ENCODE measurements at regions not wholly inside any gene's neighbourhood (a gene's known extent, or its start where the extent isn't known, plus 50 kb on each side); places are given as distances from the start of the nearest gene placed in this dataset.
"Not testable (repeated sequence)": the region's sequence is repeated elsewhere in the genome, so short reads cannot be mapped to it uniquely, and the experiment has no call there.

DNA sequence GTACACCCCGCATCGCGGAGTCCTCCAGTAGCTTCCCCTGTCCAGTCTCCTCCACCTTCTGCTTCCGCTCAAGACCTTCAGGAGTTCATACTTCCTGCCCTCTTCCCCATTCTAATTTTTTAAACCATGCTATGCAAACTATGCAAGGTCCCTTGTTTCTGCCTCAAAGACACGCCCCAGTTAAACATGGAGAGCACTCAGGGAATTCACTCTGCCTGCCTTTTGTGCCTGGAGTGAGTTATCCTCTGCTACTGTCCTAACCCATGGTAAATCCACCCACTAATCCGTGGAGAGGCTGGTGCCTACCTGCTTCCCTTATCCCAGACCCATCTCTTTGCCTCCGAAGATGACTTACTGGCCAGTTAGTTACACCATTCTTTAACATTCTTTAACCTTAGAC lies 473.7 kb upstream of the JARID2 start:
- H3K4me3 Mint-ChIP-seq, result no peak overlapping the region
- intact Hi-C loops (cut with micrococcal nuclease), result no loop called here
- TF ChIP-seq, protein P1, sequence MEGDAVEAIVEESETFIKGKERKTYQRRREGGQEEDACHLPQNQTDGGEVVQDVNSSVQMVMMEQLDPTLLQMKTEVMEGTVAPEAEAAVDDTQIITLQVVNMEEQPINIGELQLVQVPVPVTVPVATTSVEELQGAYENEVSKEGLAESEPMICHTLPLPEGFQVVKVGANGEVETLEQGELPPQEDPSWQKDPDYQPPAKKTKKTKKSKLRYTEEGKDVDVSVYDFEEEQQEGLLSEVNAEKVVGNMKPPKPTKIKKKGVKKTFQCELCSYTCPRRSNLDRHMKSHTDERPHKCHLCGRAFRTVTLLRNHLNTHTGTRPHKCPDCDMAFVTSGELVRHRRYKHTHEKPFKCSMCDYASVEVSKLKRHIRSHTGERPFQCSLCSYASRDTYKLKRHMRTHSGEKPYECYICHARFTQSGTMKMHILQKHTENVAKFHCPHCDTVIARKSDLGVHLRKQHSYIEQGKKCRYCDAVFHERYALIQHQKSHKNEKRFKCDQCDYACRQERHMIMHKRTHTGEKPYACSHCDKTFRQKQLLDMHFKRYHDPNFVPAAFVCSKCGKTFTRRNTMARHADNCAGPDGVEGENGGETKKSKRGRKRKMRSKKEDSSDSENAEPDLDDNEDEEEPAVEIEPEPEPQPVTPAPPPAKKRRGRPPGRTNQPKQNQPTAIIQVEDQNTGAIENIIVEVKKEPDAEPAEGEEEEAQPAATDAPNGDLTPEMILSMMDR (IDR thresholded peaks at IDR 0.05), result no peak
- ATAC-seq (ENCODE audit: low read depth) (no peak), DNase-seq (no peak)
- H3K36me3 Mint-ChIP-seq (ENCODE audit: low read depth), result no peaks in the 10 kb centered on the region
- H3K27me3 Mint-ChIP-seq, result no peaks in the 10 kb centered on the region
- H3K4me1 Mint-ChIP-seq, result peaks cover 3% of the 10 kb centered on the region
- ChIA-PET POLR2A (no interaction called here), CTCF (no interaction called here)
- no peak overlapping the region for H3K27ac Mint-ChIP-seq
- H3K9me3 Mint-ChIP-seq, result peaks cover 3% of the 10 kb centered on the region

- DNase-seq (no peak), ATAC-seq (ENCODE audit: low read depth) (no peak)
- TF ChIP-seq, protein P1 (IDR thresholded peaks at IDR 0.05), result no peak
- H3K27me3 Mint-ChIP-seq, result no peaks in the 10 kb centered on the region
- peaks cover 3% of the 10 kb centered on the region for H3K9me3 Mint-ChIP-seq
- no peak overlapping the region for H3K27ac Mint-ChIP-seq
- ChIA-PET CTCF (interaction anchor here (1.1 kb wide), 1 partner anchor 10 kb away, joined by 3 read pairs; no protein-coding TSS in a partner anchor), POLR2A (no interaction called here)
- intact Hi-C loops (cut with micrococcal nuclease), result no loop called here
- H3K4me3 Mint-ChIP-seq, result no peak overlapping the region
- peaks cover 3% of the 10 kb centered on the region for H3K4me1 Mint-ChIP-seq
- no peaks in the 10 kb centered on the region for H3K36me3 Mint-ChIP-seq (ENCODE audit: low read depth)
These were observed 470.3 kb upstream of the JARID2 start for GRCh38 chr6:14775528-14775927.

DNA sequence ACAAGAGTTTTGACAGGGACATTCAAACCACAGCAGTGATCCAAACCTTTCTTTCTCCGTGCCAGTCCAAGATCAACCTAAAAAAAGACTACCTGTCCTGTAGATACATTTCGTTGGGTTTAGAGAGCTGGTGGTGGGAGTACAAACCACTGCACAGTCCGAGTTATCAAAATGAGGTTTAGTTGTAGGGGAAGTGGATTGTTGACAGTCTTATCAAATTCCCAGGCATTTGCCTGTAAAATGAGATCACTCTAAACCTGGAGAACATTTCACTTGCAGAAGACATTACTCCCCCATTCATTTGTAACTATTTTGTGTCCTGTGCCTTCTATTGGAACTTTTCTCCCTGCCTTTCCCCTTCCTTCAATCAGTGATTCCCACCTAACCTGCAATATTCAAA lies 469.6 kb upstream of the JARID2 start:
- H3K27me3 Mint-ChIP-seq, result no peaks in the 10 kb centered on the region
- no peak overlapping the region for H3K27ac Mint-ChIP-seq
- H3K4me1 Mint-ChIP-seq, result peaks cover 3% of the 10 kb centered on the region
- ATAC-seq (ENCODE audit: low read depth) (no peak), DNase-seq (no peak)
- POLR2A ChIA-PET, result no interaction called here
- H3K36me3 Mint-ChIP-seq (ENCODE audit: low read depth), result no peaks in the 10 kb centered on the region
- H3K4me3 Mint-ChIP-seq, result no peak overlapping the region
- intact Hi-C loops (cut with micrococcal nuclease), result no loop called here
- TF ChIP-seq, protein P1 (IDR thresholded peaks at IDR 0.05), result no peak
- CTCF ChIA-PET, result interaction anchor here (1.1 kb wide), 1 partner anchor 10 kb away, joined by 3 read pairs; no protein-coding TSS in a partner anchor
- H3K9me3 Mint-ChIP-seq, result peaks cover 3% of the 10 kb centered on the region

GRCh38 chr6:14781772-14782525 lies 463.9 kb upstream of the JARID2 start:
- CTCF ChIA-PET, result no interaction called here
- Mint-ChIP-seq H3K4me1 (peaks cover 20% of the 10 kb centered on the region), H3K36me3 (ENCODE audit: low read depth) (no peaks in the 10 kb centered on the region), H3K27ac (no peak overlapping the region), H3K4me3 (no peak overlapping the region), H3K9me3 (peaks cover 2% of the 10 kb centered on the region), H3K27me3 (no peaks in the 10 kb centered on the region)
- intact Hi-C loops (cut with micrococcal nuclease), result no loop called here
- DNase-seq, result no peak
- POLR2A ChIA-PET, result no interaction called here
- ATAC-seq (ENCODE audit: low read depth), result no peak
- TF ChIP-seq, protein P1 (IDR thresholded peaks at IDR 0.05), result no peak

DNA sequence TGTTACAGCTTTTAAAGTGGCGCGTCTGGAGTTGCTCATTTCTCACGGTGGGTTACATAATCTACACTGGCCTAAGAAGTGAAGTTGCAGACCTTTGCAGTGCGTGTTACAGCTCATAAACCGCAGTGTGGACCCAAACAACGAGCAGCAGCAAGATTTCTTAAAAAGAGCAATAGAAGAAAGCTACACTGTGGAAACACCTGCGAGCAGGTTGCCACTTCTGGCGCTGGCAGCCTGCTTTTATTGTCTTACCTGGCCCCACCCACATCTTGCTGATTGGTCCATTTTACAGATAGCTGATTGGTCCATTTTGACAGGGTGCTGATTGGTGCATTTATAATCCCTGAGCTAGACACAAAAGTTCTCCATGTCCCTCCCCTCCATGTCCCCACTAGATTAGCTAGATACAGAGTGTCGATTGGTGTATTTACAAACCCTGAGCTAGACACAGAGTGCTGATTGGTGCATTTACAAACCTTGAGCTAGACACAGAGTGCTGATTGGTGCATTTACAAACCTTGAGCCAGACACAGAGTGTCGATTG lies 462.9 kb upstream of the JARID2 start:
- H3K27me3 Mint-ChIP-seq; H3K4me3 Mint-ChIP-seq; H3K9me3 Mint-ChIP-seq; H3K36me3 Mint-ChIP-seq (ENCODE audit: low read depth); intact Hi-C loops (cut with micrococcal nuclease); ATAC-seq (ENCODE audit: low read depth); POLR2A ChIA-PET; H3K27ac Mint-ChIP-seq; CTCF ChIA-PET; DNase-seq: not testable (repeated sequence)
- H3K4me1 Mint-ChIP-seq, result peaks cover 30% of the 10 kb centered on the region

Measured in activated B cell treated with CpG ODN at 0.5 μM for 24 hours (primary cell).